Esophagus squamous epithelium (tissue), 5 donors: ENCODE measurements at regions not wholly inside any gene's neighbourhood (a gene's known extent, or its start where the extent isn't known, plus 50 kb on each side); places are given as distances from the start of the nearest gene placed in this dataset.

ENCODE experiments used
- DNase-seq: peaks from one replicate; lab custom pipeline; 2025; lab: John Stamatoyannopoulos, UW
- H3K27ac ChIP-seq, 4 donors: fragments of 200-600 bp; sonication (generic); one replicate each; pipeline ENCODE4 v1.5.1; 2016 to 2019; ENCODE audit warnings: mild to moderate bottlenecking in 1 of 4
- H3K27me3 ChIP-seq, 4 donors: fragments of 200-600 bp; sonication (generic); 1 replicate in 3 of 4; 2 replicates in 1 of 4; pipeline versions ENCODE4 v1.5.1 to v1.6.0; 2017 to 2021; ENCODE audit warnings: antibody characterized with exemption in 1 of 4
- H3K36me3 ChIP-seq, 3 donors: fragments of 200-600 bp; sonication (generic); one replicate each; pipeline ENCODE4 v1.5.1; 2016 to 2019
- H3K4me1 ChIP-seq, 3 donors: fragments of 200-600 bp; sonication (generic); one replicate each; pipeline ENCODE4 v1.5.1; 2017 to 2019
- H3K4me3 ChIP-seq, 4 donors: fragments of 200-600 bp; sonication (generic); 1 replicate in 3 of 4; 2 replicates in 1 of 4; pipeline ENCODE4 v1.5.1; 2016 to 2019; ENCODE audit warnings: mild to moderate bottlenecking in 2 of 4, moderate library complexity in 1 of 4
- H3K9me3 ChIP-seq, 3 donors: fragments of 200-600 bp; sonication (generic); one replicate each; pipeline ENCODE4 v1.5.1; 2016 to 2019
- POLR2A ChIP-seq, 4 donors: fragments of 450-650 bp; IDR thresholded peaks; one replicate each; pipeline ENCODE4 v1.6.1; 2017; ENCODE audit warnings: antibody characterized with exemption in 4 of 4, mild to moderate bottlenecking in 4 of 4, moderate library complexity in 3 of 4
- WGBS, 2 donors: methylation state at CpG; one replicate each; pipeline ENCODE4 v1.1.5; 2018; 5-methylcytosine and 5-hydroxymethylcytosine counted together
- intact Hi-C: fragments of 100-400 bp; cut with DNase I; formaldehyde crosslinking; loops from one replicate; pipeline ENCODE4 v1.15.0; 2022
- TF ChIP-seq, protein P1 (sequence below), 6 experiments: fragments of 450-650 bp in 4 of 6; fragments of 200-600 bp in 2 of 6; sonication (generic) in 2 of 6; IDR thresholded peaks; one replicate each; pipeline ENCODE4 v1.5.1; 2016 to 2019; ENCODE audit warnings: antibody characterized with exemption in 6 of 6, mild to moderate bottlenecking in 4 of 6, moderate library complexity in 4 of 6
- donor health status: DM: yes; HTN: yes; CAD: no.

GRCh38 chr13:81425286-81425685 lies 1084.4 kb upstream of the SPRY2 start:
- intact Hi-C loops = no loop called here
- H3K27me3 ChIP-seq = no peaks in the 10 kb centered on the region
- no peak overlapping the region for H3K27ac ChIP-seq
- H3K36me3 ChIP-seq = no peaks in the 10 kb centered on the region
- no peaks in the 10 kb centered on the region for H3K9me3 ChIP-seq
- 57 to 59% methylated on average over 2 of the region's 2 CpGs for WGBS, 2 donors
- H3K4me1 ChIP-seq = no peaks in the 10 kb centered on the region
- TF ChIP-seq POLR2A (IDR thresholded peaks at IDR 0.05) = no peak
- TF ChIP-seq, protein P1, sequence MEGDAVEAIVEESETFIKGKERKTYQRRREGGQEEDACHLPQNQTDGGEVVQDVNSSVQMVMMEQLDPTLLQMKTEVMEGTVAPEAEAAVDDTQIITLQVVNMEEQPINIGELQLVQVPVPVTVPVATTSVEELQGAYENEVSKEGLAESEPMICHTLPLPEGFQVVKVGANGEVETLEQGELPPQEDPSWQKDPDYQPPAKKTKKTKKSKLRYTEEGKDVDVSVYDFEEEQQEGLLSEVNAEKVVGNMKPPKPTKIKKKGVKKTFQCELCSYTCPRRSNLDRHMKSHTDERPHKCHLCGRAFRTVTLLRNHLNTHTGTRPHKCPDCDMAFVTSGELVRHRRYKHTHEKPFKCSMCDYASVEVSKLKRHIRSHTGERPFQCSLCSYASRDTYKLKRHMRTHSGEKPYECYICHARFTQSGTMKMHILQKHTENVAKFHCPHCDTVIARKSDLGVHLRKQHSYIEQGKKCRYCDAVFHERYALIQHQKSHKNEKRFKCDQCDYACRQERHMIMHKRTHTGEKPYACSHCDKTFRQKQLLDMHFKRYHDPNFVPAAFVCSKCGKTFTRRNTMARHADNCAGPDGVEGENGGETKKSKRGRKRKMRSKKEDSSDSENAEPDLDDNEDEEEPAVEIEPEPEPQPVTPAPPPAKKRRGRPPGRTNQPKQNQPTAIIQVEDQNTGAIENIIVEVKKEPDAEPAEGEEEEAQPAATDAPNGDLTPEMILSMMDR (IDR thresholded peaks at IDR 0.05) = no peak
- H3K4me3 ChIP-seq = no peak overlapping the region
- DNase-seq = no peak

GRCh38 chr13:81409284-81409683 lies 1068.4 kb upstream of the SPRY2 start:
- no peaks in the 10 kb centered on the region for H3K27me3 ChIP-seq
- intact Hi-C loops = no loop called here
- H3K4me1 ChIP-seq = no peaks in the 10 kb centered on the region
- H3K4me3 ChIP-seq = no peak overlapping the region
- DNase-seq = no peak
- H3K36me3 ChIP-seq = no peaks in the 10 kb centered on the region
- TF ChIP-seq, protein P1 (IDR thresholded peaks at IDR 0.05) = no peak
- no peak for TF ChIP-seq POLR2A (IDR thresholded peaks at IDR 0.05)
- no peaks in the 10 kb centered on the region for H3K9me3 ChIP-seq
- no peak overlapping the region for H3K27ac ChIP-seq

DNA sequence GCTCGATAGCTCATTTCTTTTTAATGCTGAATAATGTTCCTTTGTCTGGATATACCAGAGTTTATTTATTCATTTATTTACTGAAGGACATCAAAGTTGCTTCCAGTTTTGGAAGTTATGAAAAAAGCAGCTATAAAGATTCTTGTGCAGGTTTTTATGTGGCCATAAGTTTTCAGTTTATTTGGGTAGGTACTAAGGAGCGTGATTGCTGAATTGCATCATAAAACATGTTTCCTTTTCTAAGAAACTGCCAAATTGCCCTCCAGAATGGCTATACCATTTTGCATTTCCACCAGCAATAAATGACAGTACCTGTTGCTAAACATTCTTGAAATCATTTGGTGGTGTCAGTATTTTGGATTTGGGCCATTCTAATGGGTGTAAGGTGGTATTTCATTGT lies 1067.7 kb upstream of the SPRY2 start:
- no peaks in the 10 kb centered on the region for H3K9me3 ChIP-seq
- TF ChIP-seq, protein P1 (IDR thresholded peaks at IDR 0.05) = no peak
- TF ChIP-seq POLR2A (IDR thresholded peaks at IDR 0.05) = no peak
- no peak overlapping the region for H3K27ac ChIP-seq
- H3K27me3 ChIP-seq = no peaks in the 10 kb centered on the region
- intact Hi-C loops = no loop called here
- no peak for DNase-seq
- H3K36me3 ChIP-seq = no peaks in the 10 kb centered on the region
- no peaks in the 10 kb centered on the region for H3K4me1 ChIP-seq
- no peak overlapping the region for H3K4me3 ChIP-seq
- WGBS, 2 donors = 83 to 87% methylated on average over 2 of the region's 2 CpGs

DNA sequence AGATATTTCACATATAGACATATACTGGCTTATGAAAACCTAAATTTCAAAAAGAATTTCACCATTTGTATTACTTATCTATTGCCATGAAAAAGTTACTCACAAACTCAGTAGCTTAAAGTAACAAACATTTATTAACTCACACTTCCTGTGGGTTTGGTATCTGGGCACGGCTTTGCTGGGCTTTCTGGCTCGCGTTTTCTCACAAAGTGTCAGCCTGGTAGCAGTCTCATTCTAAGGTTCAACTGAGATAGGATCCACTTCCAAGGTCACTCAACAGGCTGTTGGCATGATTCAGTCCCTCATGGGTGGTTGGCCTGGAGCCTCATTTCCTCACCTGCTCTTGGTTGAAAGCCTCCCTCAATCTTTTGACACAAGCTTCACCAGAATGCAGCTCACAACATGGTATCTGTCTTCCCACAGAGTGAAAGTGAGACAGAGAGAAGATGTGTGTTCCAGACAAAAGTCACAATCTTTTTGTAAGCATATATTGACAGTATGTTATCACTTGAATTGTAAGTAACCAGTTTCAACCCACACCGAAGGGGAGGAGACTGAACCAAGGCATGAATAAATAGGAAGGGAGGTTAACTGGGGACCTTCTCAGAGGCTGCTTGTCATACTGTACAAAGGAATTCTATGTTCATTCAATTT lies 1065.8 kb upstream of the SPRY2 start:
- intact Hi-C loops = no loop called here
- H3K36me3 ChIP-seq = no peaks in the 10 kb centered on the region
- TF ChIP-seq, protein P1 (IDR thresholded peaks at IDR 0.05) = no peak
- TF ChIP-seq POLR2A (IDR thresholded peaks at IDR 0.05) = no peak
- H3K4me3 ChIP-seq = no peak overlapping the region
- no peak for DNase-seq
- no peaks in the 10 kb centered on the region for H3K27me3 ChIP-seq
- no peaks in the 10 kb centered on the region for H3K4me1 ChIP-seq
- no peaks in the 10 kb centered on the region for H3K9me3 ChIP-seq
- WGBS, 2 donors = 80 to 84% methylated on average over 4 of the region's 4 CpGs
- no peak overlapping the region for H3K27ac ChIP-seq

- Histone ChIP-seq H3K27me3 (no peaks in the 10 kb centered on the region), H3K9me3 (no peaks in the 10 kb centered on the region), H3K27ac (no peak overlapping the region), H3K4me3 (no peak overlapping the region), H3K36me3 (no peaks in the 10 kb centered on the region), H3K4me1 (no peaks in the 10 kb centered on the region)
- WGBS, 2 donors = 29 to 46% methylated on average over 3 of the region's 3 CpGs
- intact Hi-C loops = no loop called here
- TF ChIP-seq, protein P1 (IDR thresholded peaks at IDR 0.05) = no peak
- no peak for TF ChIP-seq POLR2A (IDR thresholded peaks at IDR 0.05)
- DNase-seq = no peak
These were observed 1065.1 kb upstream of the SPRY2 start for GRCh38 chr13:81406022-81406421.
